OCI-LY7 (cell line): ENCODE measurements at regions not wholly inside any gene's neighbourhood (a gene's known extent, or its start where the extent isn't known, plus 50 kb on each side); places are given as distances from the start of the nearest gene placed in this dataset.

Experiments used
- CTCF ChIP-seq: fragments of 200-600 bp; sonication (generic); conservative IDR thresholded peaks from 2 replicates; pipeline ENCODE4 v1.5.1; 2014; ENCODE audit warnings: mild to moderate bottlenecking, antibody characterized with exemption, low read length, moderate library complexity, mixed read lengths
- EZH2phosphoT487 ChIP-seq: fragments of 200-600 bp; sonication (generic); IDR thresholded peaks from 2 replicates; pipeline ENCODE4 v1.6.1; 2018; ENCODE audit warnings: low read depth, borderline replicate concordance, mild to moderate bottlenecking, mixed run types, antibody characterized with exemption, low read length, moderate library complexity, mixed read lengths

GRCh38 chr20:7492257-7492656 is 448.0 kb downstream of the HAO1 start:
- no peak for TF ChIP-seq CTCF
- no peak for TF ChIP-seq EZH2phosphoT487
